ENCODE measurements at regions not wholly inside any gene's neighbourhood (a gene's known extent, or its start where the extent isn't known, plus 50 kb on each side); places are given as distances from the start of the nearest gene placed in this dataset.
"Not testable (repeated sequence)": the region's sequence is repeated elsewhere in the genome, so short reads cannot be mapped to it uniquely, and the experiment has no call there.

DNA sequence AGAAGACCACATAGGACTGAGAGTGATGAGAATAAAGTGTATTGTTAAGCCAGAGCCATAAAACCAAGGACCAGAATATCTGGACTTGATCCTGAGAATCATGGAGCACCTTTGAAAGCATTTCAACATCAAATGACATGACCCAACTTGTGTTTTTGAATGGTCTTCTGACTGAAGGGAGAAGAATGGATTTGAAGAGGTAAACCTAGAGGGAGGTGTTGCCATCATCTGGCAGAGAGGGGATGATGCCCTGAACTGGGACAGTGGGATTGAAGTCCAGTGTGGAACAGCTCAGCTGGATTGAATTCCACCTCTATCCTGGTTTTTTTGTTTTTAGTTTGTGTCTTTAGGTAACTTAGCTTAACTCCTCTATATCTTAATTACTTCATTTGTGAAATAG is 570.0 kb downstream of the TBC1D32 start:
- Histone ChIP-seq H2AFZ (ENCODE audit: low read depth, low read length) (no peak overlapping the region), H3K9me3 (ENCODE audit: insufficient read depth, low read length) (no peaks in the 10 kb centered on the region), H3K4me3 (ENCODE audit: low read length) (no peak overlapping the region), H4K20me1 (ENCODE audit: insufficient read depth, low read length) (no peaks in the 10 kb centered on the region), H3K9ac (ENCODE audit: low read length) (no peak overlapping the region), H3K27me3 (ENCODE audit: low read depth, low read length) (no peaks in the 10 kb centered on the region), H3K36me3 (replicated peaks; ENCODE audit: low read depth, low read length) (no peaks in the 10 kb centered on the region), H3K27ac (ENCODE audit: low read length) (no peak overlapping the region), H3K4me2 (ENCODE audit: low read length) (no peak overlapping the region), H3K79me2 (ENCODE audit: low read length) (no peaks in the 10 kb centered on the region), H3K4me1 (ENCODE audit: low read length) (no peaks in the 10 kb centered on the region)
- TF ChIP-seq, protein P1, sequence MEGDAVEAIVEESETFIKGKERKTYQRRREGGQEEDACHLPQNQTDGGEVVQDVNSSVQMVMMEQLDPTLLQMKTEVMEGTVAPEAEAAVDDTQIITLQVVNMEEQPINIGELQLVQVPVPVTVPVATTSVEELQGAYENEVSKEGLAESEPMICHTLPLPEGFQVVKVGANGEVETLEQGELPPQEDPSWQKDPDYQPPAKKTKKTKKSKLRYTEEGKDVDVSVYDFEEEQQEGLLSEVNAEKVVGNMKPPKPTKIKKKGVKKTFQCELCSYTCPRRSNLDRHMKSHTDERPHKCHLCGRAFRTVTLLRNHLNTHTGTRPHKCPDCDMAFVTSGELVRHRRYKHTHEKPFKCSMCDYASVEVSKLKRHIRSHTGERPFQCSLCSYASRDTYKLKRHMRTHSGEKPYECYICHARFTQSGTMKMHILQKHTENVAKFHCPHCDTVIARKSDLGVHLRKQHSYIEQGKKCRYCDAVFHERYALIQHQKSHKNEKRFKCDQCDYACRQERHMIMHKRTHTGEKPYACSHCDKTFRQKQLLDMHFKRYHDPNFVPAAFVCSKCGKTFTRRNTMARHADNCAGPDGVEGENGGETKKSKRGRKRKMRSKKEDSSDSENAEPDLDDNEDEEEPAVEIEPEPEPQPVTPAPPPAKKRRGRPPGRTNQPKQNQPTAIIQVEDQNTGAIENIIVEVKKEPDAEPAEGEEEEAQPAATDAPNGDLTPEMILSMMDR (IDR thresholded peaks at IDR 0.05; ENCODE audit: low read depth, low read length), result peak; percentile 27; the same call in 1 of the 2 replicates
- no peak for TF ChIP-seq EZH2phosphoT487 (IDR thresholded peaks at IDR 0.05; ENCODE audit: low read depth)

DNA sequence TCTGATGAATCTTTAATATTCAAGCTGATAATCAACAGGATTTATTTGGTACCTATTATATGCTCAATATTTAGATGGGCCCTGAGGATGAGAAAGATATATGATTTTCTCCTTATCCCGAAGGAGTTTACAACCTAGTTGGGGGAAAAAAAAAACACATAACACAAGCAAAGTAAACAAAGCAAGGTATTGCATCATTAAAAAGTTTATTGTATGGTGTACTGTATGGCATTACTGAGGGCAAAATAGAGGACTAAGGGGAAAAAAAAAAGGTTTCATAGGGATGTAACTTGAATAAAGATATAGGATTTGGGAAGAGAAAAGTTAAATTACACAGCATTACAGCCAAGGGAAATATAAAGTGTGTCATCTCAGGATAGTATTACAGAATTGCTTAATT is 574.7 kb downstream of the TBC1D32 start:
- H3K36me3 ChIP-seq (replicated peaks; ENCODE audit: low read depth, low read length), result no peaks in the 10 kb centered on the region
- no peaks in the 10 kb centered on the region for H3K9me3 ChIP-seq (ENCODE audit: insufficient read depth, low read length)
- H3K4me1 ChIP-seq (ENCODE audit: low read length), result no peaks in the 10 kb centered on the region
- no peaks in the 10 kb centered on the region for H3K27me3 ChIP-seq (ENCODE audit: low read depth, low read length)
- H3K4me2 ChIP-seq (ENCODE audit: low read length), result no peak overlapping the region
- no peak overlapping the region for H2AFZ ChIP-seq (ENCODE audit: low read depth, low read length)
- no peak for TF ChIP-seq EZH2phosphoT487 (IDR thresholded peaks at IDR 0.05; ENCODE audit: low read depth)
- TF ChIP-seq, protein P1 (IDR thresholded peaks at IDR 0.05; ENCODE audit: low read depth, low read length), result no peak
- H3K4me3 ChIP-seq (ENCODE audit: low read length), result no peak overlapping the region
- H4K20me1 ChIP-seq (ENCODE audit: insufficient read depth, low read length), result no peaks in the 10 kb centered on the region
- H3K79me2 ChIP-seq (ENCODE audit: low read length), result no peaks in the 10 kb centered on the region
- H3K27ac ChIP-seq (ENCODE audit: low read length), result no peak overlapping the region
- no peak overlapping the region for H3K9ac ChIP-seq (ENCODE audit: low read length)

DNA sequence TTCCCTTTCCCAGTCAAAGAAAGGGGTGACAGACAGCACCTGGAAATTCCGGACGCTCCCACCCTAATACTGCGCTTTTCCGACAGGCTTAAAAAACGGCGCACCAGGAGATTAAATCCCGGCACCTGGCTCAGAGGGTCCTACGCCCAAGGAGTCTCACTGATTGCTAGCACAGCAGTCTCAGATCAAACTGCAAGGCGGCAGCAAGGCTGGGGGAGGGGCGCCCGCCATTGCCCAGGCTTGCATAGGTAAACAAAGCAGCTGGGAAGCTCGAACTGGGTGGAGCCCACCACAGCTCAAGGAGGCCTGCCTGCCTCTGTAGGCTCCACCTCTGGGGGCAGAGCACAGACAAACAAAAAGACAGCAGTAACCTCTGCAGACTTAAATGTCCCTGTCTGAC is 585.7 kb downstream of the TBC1D32 start:
- H3K9ac ChIP-seq (ENCODE audit: low read length); H3K9me3 ChIP-seq (ENCODE audit: insufficient read depth, low read length): not testable (repeated sequence)

GRCh38 chr6:120736740-120737139 is 597.5 kb downstream of the TBC1D32 start:
- H3K27ac ChIP-seq (ENCODE audit: low read length), result no peak overlapping the region
- no peak overlapping the region for H3K4me2 ChIP-seq (ENCODE audit: low read length)
- H3K9me3 ChIP-seq (ENCODE audit: insufficient read depth, low read length), result no peaks in the 10 kb centered on the region
- H3K36me3 ChIP-seq (replicated peaks; ENCODE audit: low read depth, low read length), result no peaks in the 10 kb centered on the region
- no peak overlapping the region for H3K4me3 ChIP-seq (ENCODE audit: low read length)
- H4K20me1 ChIP-seq (ENCODE audit: insufficient read depth, low read length), result no peaks in the 10 kb centered on the region
- no peak overlapping the region for H2AFZ ChIP-seq (ENCODE audit: low read depth, low read length)
- H3K4me1 ChIP-seq (ENCODE audit: low read length), result no peaks in the 10 kb centered on the region
- TF ChIP-seq EZH2phosphoT487 (IDR thresholded peaks at IDR 0.05; ENCODE audit: low read depth), result no peak
- TF ChIP-seq, protein P1 (IDR thresholded peaks at IDR 0.05; ENCODE audit: low read depth, low read length), result no peak
- no peaks in the 10 kb centered on the region for H3K79me2 ChIP-seq (ENCODE audit: low read length)
- H3K27me3 ChIP-seq (ENCODE audit: low read depth, low read length), result no peaks in the 10 kb centered on the region
- no peak overlapping the region for H3K9ac ChIP-seq (ENCODE audit: low read length)

More for the DNA sequence above, 585.7 kb downstream of the TBC1D32 start:
- not testable (repeated sequence) for H3K79me2 ChIP-seq (ENCODE audit: low read length); H3K36me3 ChIP-seq (replicated peaks; ENCODE audit: low read depth, low read length); H3K4me3 ChIP-seq (ENCODE audit: low read length); H3K27me3 ChIP-seq (ENCODE audit: low read depth, low read length); H3K4me2 ChIP-seq (ENCODE audit: low read length); H2AFZ ChIP-seq (ENCODE audit: low read depth, low read length); H3K4me1 ChIP-seq (ENCODE audit: low read length); H4K20me1 ChIP-seq (ENCODE audit: insufficient read depth, low read length); H3K27ac ChIP-seq (ENCODE audit: low read length)

- no peak for TF ChIP-seq EZH2phosphoT487 (IDR thresholded peaks at IDR 0.05; ENCODE audit: low read depth)
- TF ChIP-seq, protein P1 (IDR thresholded peaks at IDR 0.05; ENCODE audit: low read depth, low read length), result no peak
- H3K79me2 ChIP-seq (ENCODE audit: low read length), result no peaks in the 10 kb centered on the region
Observed at GRCh38 chr6:120735641-120736040, 598.6 kb downstream of the TBC1D32 start.

More at GRCh38 chr6:120735641-120736040, 598.6 kb downstream of the TBC1D32 start:
- Histone ChIP-seq H3K36me3 (replicated peaks; ENCODE audit: low read depth, low read length) (no peaks in the 10 kb centered on the region), H3K27ac (ENCODE audit: low read length) (no peak overlapping the region), H2AFZ (ENCODE audit: low read depth, low read length) (no peak overlapping the region), H3K9me3 (ENCODE audit: insufficient read depth, low read length) (no peaks in the 10 kb centered on the region), H3K4me3 (ENCODE audit: low read length) (no peak overlapping the region), H3K4me1 (ENCODE audit: low read length) (no peaks in the 10 kb centered on the region), H3K9ac (ENCODE audit: low read length) (no peak overlapping the region), H3K27me3 (ENCODE audit: low read depth, low read length) (no peaks in the 10 kb centered on the region), H3K4me2 (ENCODE audit: low read length) (no peak overlapping the region), H4K20me1 (ENCODE audit: insufficient read depth, low read length) (no peaks in the 10 kb centered on the region)
